Fibroblast of villous mesenchyme (primary cell): ENCODE measurements at regions not wholly inside any gene's neighbourhood (a gene's known extent, or its start where the extent isn't known, plus 50 kb on each side); places are given as distances from the start of the nearest gene placed in this dataset.
A peak's percentile ranks its signal among the peaks of the same experiment; 100 is the strongest.
"Not testable (repeated sequence)": the region's sequence is repeated elsewhere in the genome, so short reads cannot be mapped to it uniquely, and the experiment has no call there.

ENCODE experiments used
- DNase-seq: peaks from one replicate; pipeline ENCODE4 v3.0.0-alpha.2; 2010; ENCODE audit warnings: low read depth
- H3K4me3 ChIP-seq: 2 replicates; pipeline ENCODE4 v1.5.1; 2011; ENCODE audit warnings: low read depth, mild to moderate bottlenecking, low read length
- CTCF ChIP-seq: IDR thresholded peaks from 2 replicates; pipeline ENCODE4 v1.5.1; 2012; ENCODE audit warnings: low read depth, mild to moderate bottlenecking, low read length; ENCODE audit not compliant: insufficient read depth

- DNase-seq, result no peak
- no peak for TF ChIP-seq CTCF
- H3K4me3 ChIP-seq, result no peak overlapping the region
Observed at GRCh38 chr3:48084170-48084569, 68.0 kb upstream of the MAP4 start.

- no peak for TF ChIP-seq CTCF
- no peak for DNase-seq
- H3K4me3 ChIP-seq, result no peak overlapping the region
Observed at GRCh38 chr3:48082580-48083184, 66.5 kb upstream of the MAP4 start.

GRCh38 chr3:48077815-48078214, 61.6 kb upstream of the MAP4 start:
- DNase-seq, result peak; percentile 78
- TF ChIP-seq CTCF, result no peak
- no peak overlapping the region for H3K4me3 ChIP-seq

- no peak for TF ChIP-seq CTCF
- DNase-seq, result no peak
- no peak overlapping the region for H3K4me3 ChIP-seq
Observed at GRCh38 chr3:48070030-48070429, 53.8 kb upstream of the MAP4 start.

GRCh38 chr3:48069339-48069738, 53.1 kb upstream of the MAP4 start:
- DNase-seq, result peak; percentile 11
- no peak overlapping the region for H3K4me3 ChIP-seq
- no peak for TF ChIP-seq CTCF

GRCh38 chr3:48068886-48069285, 52.7 kb upstream of the MAP4 start:
- H3K4me3 ChIP-seq, result no peak overlapping the region
- peak; percentile 19 for DNase-seq
- no peak for TF ChIP-seq CTCF

- H3K4me3 ChIP-seq, DNase-seq: not testable (repeated sequence)
Observed at GRCh38 chr3:48068320-48068719, 52.1 kb upstream of the MAP4 start.
